Caco-2 (cell line): ENCODE measurements at regions not wholly inside any gene's neighbourhood (a gene's known extent, or its start where the extent isn't known, plus 50 kb on each side); places are given as distances from the start of the nearest gene placed in this dataset.
"Not testable (repeated sequence)": the region's sequence is repeated elsewhere in the genome, so short reads cannot be mapped to it uniquely, and the experiment has no call there.

ENCODE experiments used
- BruUV-seq: library from RNA; stranded (reverse); fragments of 400-500 nt; replicated peaks from 2 replicates; lab custom pipeline; 2021; lab: Mats Ljungman, UMichigan
- CTCF ChIA-PET: fragments of 300-600 bp; sonication (Branson Sonifier 250); formaldehyde crosslinking; loops from one replicate; lab custom pipeline; 2022; ENCODE audit warnings: antibody characterized with exemption; lab: Charles Lee
- POLR2A ChIA-PET: fragments of 300-600 bp; sonication (Branson Sonifier 250); formaldehyde crosslinking; loops from one replicate; lab custom pipeline; 2022; ENCODE audit warnings: antibody characterized with exemption; lab: Charles Lee
- DNase-seq, 2 experiments: peaks; one replicate each; pipeline versions ENCODE4 v3.0.0 to v3.0.0-alpha.2; 2020 to 2022
- H3K27me3 ChIP-seq: replicated peaks from 2 replicates; pipeline ENCODE4 v1.6.0; 2011; ENCODE audit warnings: low read length; ENCODE audit not compliant: control insufficient read depth, insufficient read depth
- H3K36me3 ChIP-seq: 2 replicates; pipeline ENCODE4 v1.5.1; 2011; ENCODE audit warnings: low read length; ENCODE audit not compliant: control insufficient read depth, insufficient read depth
- H3K4me1 ChIP-seq: fragments of 250-450 bp; sonication (Bioruptor Pico); 2 replicates; pipeline ENCODE4 v1.5.1; 2020; ENCODE audit warnings: mild to moderate bottlenecking
- H3K4me3 ChIP-seq: 2 replicates; pipeline ENCODE4 v1.5.1; 2011; ENCODE audit warnings: low read depth, mild to moderate bottlenecking, control low read depth, low read length
- H3K9me3 ChIP-seq: fragments of 250-450 bp; sonication (Bioruptor Pico); 2 replicates; pipeline ENCODE4 v1.5.1; 2020; ENCODE audit warnings: mild to moderate bottlenecking, moderate library complexity
- H3K27ac Mint-ChIP-seq: one replicate; pipeline ENCODE4 v1.8.0; 2022; ENCODE audit warnings: mixed read lengths; ENCODE audit not compliant: unreplicated experiment
- H3K27me3 Mint-ChIP-seq: one replicate; pipeline ENCODE4 v1.8.0; 2022; ENCODE audit warnings: mixed read lengths; ENCODE audit not compliant: insufficient read depth, unreplicated experiment
- H3K36me3 Mint-ChIP-seq: one replicate; pipeline ENCODE4 v1.8.0; 2022; ENCODE audit warnings: mild to moderate bottlenecking, mixed read lengths; ENCODE audit not compliant: insufficient read depth, unreplicated experiment
- H3K4me1 Mint-ChIP-seq: one replicate; pipeline ENCODE4 v1.8.0; 2022; ENCODE audit warnings: low read depth, mixed read lengths; ENCODE audit not compliant: unreplicated experiment
- H3K4me3 Mint-ChIP-seq: one replicate; pipeline ENCODE4 v1.8.0; 2022; ENCODE audit warnings: mild to moderate bottlenecking, moderate library complexity, mixed read lengths; ENCODE audit not compliant: unreplicated experiment
- H3K9me3 Mint-ChIP-seq: one replicate; pipeline ENCODE4 v1.8.0; 2022; ENCODE audit warnings: mixed read lengths; ENCODE audit not compliant: unreplicated experiment
- CTCF ChIP-seq, 2 experiments: fragments of 200-600 bp in 1 of 2; IDR thresholded peaks; 1 replicate in 1 of 2; 2 replicates in 1 of 2; pipeline versions ENCODE4 v1.5.1 to v1.8.0; 2011 to 2022; ENCODE audit warnings: antibody characterized with exemption in 1 of 2, control low read depth in 1 of 2, inconsistent platforms in 1 of 2, low read depth in 1 of 2, low read length in 1 of 2, mild to moderate bottlenecking in 1 of 2, moderate library complexity in 1 of 2; ENCODE audit not compliant: insufficient read depth in 1 of 2, severe bottlenecking in 1 of 2, unreplicated experiment in 1 of 2
- intact Hi-C: fragments of 100-400 bp; cut with micrococcal nuclease; formaldehyde crosslinking; loops from one replicate; pipeline ENCODE4 v1.10.0; 2022; ENCODE audit not compliant: unreplicated experiment

GRCh38 chr7:63856466-63856865 is 142.2 kb upstream of the ZNF722 start:
- H3K27me3 Mint-ChIP-seq, H3K4me3 Mint-ChIP-seq, H3K9me3 ChIP-seq, H3K4me3 ChIP-seq, BruUV-seq, H3K36me3 ChIP-seq, POLR2A ChIA-PET, H3K27ac Mint-ChIP-seq, CTCF ChIA-PET, H3K27me3 ChIP-seq, H3K4me1 ChIP-seq, intact Hi-C loops, H3K36me3 Mint-ChIP-seq, DNase-seq, H3K4me1 Mint-ChIP-seq: not testable (repeated sequence)
- H3K9me3 Mint-ChIP-seq, result peaks cover 52% of the 10 kb centered on the region

GRCh38 chr7:63867127-63867526 is 131.5 kb upstream of the ZNF722 start:
- no peaks in the 10 kb centered on the region for H3K4me1 ChIP-seq
- ChIA-PET POLR2A (no interaction called here), CTCF (no interaction called here)
- H3K36me3 Mint-ChIP-seq, result no peaks in the 10 kb centered on the region
- no peak overlapping the region for H3K27ac Mint-ChIP-seq
- DNase-seq, result no peak
- no peak for TF ChIP-seq CTCF (IDR thresholded peaks at IDR 0.05; ENCODE audit: insufficient read depth in 1 of 2, low read depth in 1 of 2, low read length in 1 of 2, severe bottlenecking in 1 of 2, unreplicated experiment in 1 of 2)
- H3K27me3 Mint-ChIP-seq, result no peaks in the 10 kb centered on the region
- no peaks in the 10 kb centered on the region for H3K36me3 ChIP-seq
- no peaks in the 10 kb centered on the region for H3K27me3 ChIP-seq
- H3K4me3 Mint-ChIP-seq, result no peak overlapping the region
- H3K9me3 ChIP-seq, result peaks cover 8% of the 10 kb centered on the region; the same call in 1 of the 2 replicates
- intact Hi-C loops, result no loop called here
- H3K9me3 Mint-ChIP-seq, result peaks cover 18% of the 10 kb centered on the region
- BruUV-seq, result no TSS peak
- no peaks in the 10 kb centered on the region for H3K4me1 Mint-ChIP-seq
- H3K4me3 ChIP-seq, result no peak overlapping the region

- DNase-seq, H3K4me1 ChIP-seq, H3K36me3 Mint-ChIP-seq, H3K4me1 Mint-ChIP-seq, H3K27ac Mint-ChIP-seq, H3K27me3 Mint-ChIP-seq, H3K4me3 Mint-ChIP-seq, intact Hi-C loops, BruUV-seq, H3K4me3 ChIP-seq, H3K36me3 ChIP-seq, CTCF ChIA-PET, POLR2A ChIA-PET, H3K27me3 ChIP-seq: not testable (repeated sequence)
- peaks cover 18% of the 10 kb centered on the region for H3K9me3 Mint-ChIP-seq
- peaks cover 29% of the 10 kb centered on the region for H3K9me3 ChIP-seq
Observed at GRCh38 chr7:63874242-63874641, 124.4 kb upstream of the ZNF722 start.

GRCh38 chr7:63876707-63877322 is 121.8 kb upstream of the ZNF722 start:
- Histone ChIP-seq H3K27me3 (no peaks in the 10 kb centered on the region), H3K36me3 (no peaks in the 10 kb centered on the region), H3K9me3 (peaks cover 29% of the 10 kb centered on the region), H3K4me3 (no peak overlapping the region), H3K4me1 (no peaks in the 10 kb centered on the region)
- ChIA-PET CTCF (no interaction called here), POLR2A (no interaction called here)
- Mint-ChIP-seq H3K9me3 (peaks cover 18% of the 10 kb centered on the region), H3K27ac (no peak overlapping the region), H3K36me3 (peaks cover 6% of the 10 kb centered on the region), H3K4me3 (no peak overlapping the region), H3K27me3 (no peaks in the 10 kb centered on the region), H3K4me1 (no peaks in the 10 kb centered on the region)
- BruUV-seq, result no TSS peak
- DNase-seq, result no peak
- intact Hi-C loops, result no loop called here
- TF ChIP-seq CTCF (IDR thresholded peaks at IDR 0.05; ENCODE audit: insufficient read depth in 1 of 2, low read depth in 1 of 2, low read length in 1 of 2, severe bottlenecking in 1 of 2, unreplicated experiment in 1 of 2), result no peak
